B cell (primary cell): ENCODE measurements at regions not wholly inside any gene's neighbourhood (a gene's known extent, or its start where the extent isn't known, plus 50 kb on each side); places are given as distances from the start of the nearest gene placed in this dataset.

Source experiments
- CTCF ChIP-seq: fragments of 200-600 bp; IDR thresholded peaks from one replicate; pipeline ENCODE4 v1.8.0; 2022; ENCODE audit warnings: antibody characterized with exemption, mild to moderate bottlenecking
- EZH2 ChIP-seq: IDR thresholded peaks from 2 replicates; pipeline ENCODE4 v1.6.1; 2012; ENCODE audit warnings: borderline replicate concordance, low read depth, mild to moderate bottlenecking, moderate library complexity, low read length; ENCODE audit not compliant: insufficient read depth, poor library complexity, severe bottlenecking

- TF ChIP-seq CTCF: no peak
- no peak for TF ChIP-seq EZH2
These were observed 83.1 kb downstream of the C21orf91 start for GRCh38 chr21:17736072-17736471.
